OCI-LY7 (cell line): ENCODE measurements at regions not wholly inside any gene's neighbourhood (a gene's known extent, or its start where the extent isn't known, plus 50 kb on each side); places are given as distances from the start of the nearest gene placed in this dataset.

ENCODE experiments used
- EZH2phosphoT487 ChIP-seq: fragments of 200-600 bp; sonication (generic); IDR thresholded peaks from 2 replicates; pipeline ENCODE4 v1.6.1; 2018; ENCODE audit warnings: low read depth, borderline replicate concordance, mild to moderate bottlenecking, mixed run types, antibody characterized with exemption, low read length, moderate library complexity, mixed read lengths
- TF ChIP-seq, protein P1 (sequence below): fragments of 200-600 bp; sonication (generic); conservative IDR thresholded peaks from 2 replicates; pipeline ENCODE4 v1.5.1; 2014; ENCODE audit warnings: mild to moderate bottlenecking, antibody characterized with exemption, low read length, moderate library complexity, mixed read lengths

DNA sequence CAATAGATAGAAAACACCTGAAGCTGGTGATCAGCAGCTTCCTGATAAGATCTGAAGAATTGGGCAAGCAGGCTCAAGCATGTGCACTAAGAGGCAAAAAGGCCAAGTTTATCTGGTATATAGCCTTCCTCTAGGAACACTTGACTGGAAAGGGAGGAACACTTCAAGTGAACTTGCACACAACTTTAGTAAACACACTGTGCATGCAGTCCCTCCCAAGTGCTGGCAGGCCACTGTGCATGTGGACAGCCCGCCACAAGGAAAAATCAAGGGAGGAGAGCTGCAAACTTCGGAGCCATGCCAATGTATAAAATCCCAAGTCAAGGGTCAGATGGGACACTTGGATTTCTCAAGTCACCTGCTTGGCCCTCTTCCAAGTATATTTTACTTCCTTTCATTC, 645.8 kb upstream of the NDST4 start:
- TF ChIP-seq, protein P1, sequence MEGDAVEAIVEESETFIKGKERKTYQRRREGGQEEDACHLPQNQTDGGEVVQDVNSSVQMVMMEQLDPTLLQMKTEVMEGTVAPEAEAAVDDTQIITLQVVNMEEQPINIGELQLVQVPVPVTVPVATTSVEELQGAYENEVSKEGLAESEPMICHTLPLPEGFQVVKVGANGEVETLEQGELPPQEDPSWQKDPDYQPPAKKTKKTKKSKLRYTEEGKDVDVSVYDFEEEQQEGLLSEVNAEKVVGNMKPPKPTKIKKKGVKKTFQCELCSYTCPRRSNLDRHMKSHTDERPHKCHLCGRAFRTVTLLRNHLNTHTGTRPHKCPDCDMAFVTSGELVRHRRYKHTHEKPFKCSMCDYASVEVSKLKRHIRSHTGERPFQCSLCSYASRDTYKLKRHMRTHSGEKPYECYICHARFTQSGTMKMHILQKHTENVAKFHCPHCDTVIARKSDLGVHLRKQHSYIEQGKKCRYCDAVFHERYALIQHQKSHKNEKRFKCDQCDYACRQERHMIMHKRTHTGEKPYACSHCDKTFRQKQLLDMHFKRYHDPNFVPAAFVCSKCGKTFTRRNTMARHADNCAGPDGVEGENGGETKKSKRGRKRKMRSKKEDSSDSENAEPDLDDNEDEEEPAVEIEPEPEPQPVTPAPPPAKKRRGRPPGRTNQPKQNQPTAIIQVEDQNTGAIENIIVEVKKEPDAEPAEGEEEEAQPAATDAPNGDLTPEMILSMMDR = no peak
- no peak for TF ChIP-seq EZH2phosphoT487
